ENCODE measurements at regions not wholly inside any gene's neighbourhood (a gene's known extent, or its start where the extent isn't known, plus 50 kb on each side); places are given as distances from the start of the nearest gene placed in this dataset.
"Not testable (repeated sequence)": the region's sequence is repeated elsewhere in the genome, so short reads cannot be mapped to it uniquely, and the experiment has no call there.

DNA sequence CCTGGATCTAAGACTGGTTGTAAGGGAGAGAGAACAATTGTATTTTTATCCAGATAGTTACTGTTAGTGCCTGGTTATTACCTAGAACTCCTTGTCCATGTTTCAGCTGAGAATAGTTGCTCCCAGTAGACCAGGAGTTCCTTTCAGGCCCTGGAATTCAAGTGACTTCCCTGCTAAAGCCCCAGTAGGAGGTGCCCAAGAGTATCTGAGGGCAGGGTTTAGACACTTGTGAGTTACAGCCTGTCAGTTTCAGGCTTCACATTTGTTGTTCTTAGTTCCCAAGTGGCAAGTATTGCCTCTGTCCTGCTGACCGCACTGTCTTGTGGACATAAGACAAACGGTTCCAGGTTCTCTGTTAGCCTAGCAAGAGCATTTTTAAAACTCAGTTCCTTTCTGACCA is 743.9 kb upstream of the SEMA6A start:
- DNase-seq (no peak), ATAC-seq (no peak)
- Mint-ChIP-seq H3K4me1 (no peaks in the 10 kb centered on the region), H3K27me3 (no peaks in the 10 kb centered on the region), H3K9me3 (peaks cover 0 to 3% of the 10 kb centered on the region in 2 donors), H3K4me3 (no peak overlapping the region), H3K27ac (no peak overlapping the region)

DNA sequence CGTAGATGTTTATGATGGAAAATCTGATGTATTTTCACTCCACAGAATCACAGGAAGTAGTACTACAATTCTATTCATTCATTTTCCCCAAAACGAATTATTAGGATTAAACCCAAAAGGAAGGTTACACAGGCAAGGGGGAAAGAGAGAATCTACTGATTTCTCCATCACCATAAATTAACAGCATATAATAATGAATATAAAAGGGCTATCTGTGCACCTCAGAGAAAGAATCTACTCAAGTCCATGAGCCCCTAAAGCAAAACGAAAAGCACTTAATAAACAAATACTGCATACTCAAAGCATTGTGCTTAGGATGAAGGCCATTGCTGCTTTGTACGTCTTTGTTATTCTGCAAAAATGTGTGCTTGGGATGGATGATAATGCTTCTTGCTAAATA is 740.5 kb upstream of the SEMA6A start:
- ATAC-seq (no peak), DNase-seq (no peak)
- H3K27me3 Mint-ChIP-seq: no peaks in the 10 kb centered on the region
- no peak overlapping the region for H3K27ac Mint-ChIP-seq
- no peak overlapping the region for H3K4me3 Mint-ChIP-seq
- H3K4me1 Mint-ChIP-seq: no peaks in the 10 kb centered on the region
- H3K9me3 Mint-ChIP-seq: peaks cover 0 to 3% of the 10 kb centered on the region in 2 donors

DNA sequence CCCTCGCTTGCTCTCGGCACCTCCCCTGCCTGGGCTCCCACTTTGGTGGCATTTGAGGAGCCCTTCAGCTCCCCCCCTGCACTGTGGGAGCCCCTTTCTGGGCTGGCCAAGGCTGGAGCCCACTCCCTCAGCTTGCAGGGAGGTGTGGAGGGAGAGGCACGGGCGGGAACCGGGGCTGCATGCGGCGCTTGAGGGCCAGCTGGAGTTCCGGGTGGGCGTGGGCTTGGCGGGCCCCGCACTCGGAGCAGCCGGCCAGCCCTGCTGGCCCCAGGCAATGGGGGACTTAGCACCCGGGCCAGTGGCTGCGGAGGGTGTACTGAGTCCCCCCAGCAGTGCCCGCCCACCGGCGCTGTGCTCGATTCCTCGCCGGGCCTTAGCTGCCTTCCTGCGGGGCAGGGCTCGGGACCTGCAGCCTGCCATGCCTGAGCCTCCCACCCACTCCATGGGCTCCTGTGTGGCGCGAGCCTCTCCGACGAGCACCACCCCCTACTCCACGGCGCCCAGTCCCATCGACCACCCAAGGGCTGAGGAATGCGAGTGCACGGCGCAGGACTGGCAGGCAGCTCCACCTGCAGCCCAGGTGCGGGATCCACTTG is 730.0 kb upstream of the SEMA6A start:
- H3K27me3 Mint-ChIP-seq, H3K4me3 Mint-ChIP-seq, DNase-seq, H3K4me1 Mint-ChIP-seq, H3K27ac Mint-ChIP-seq, ATAC-seq: not testable (repeated sequence)
- peaks cover 9 to 12% of the 10 kb centered on the region in 2 donors for H3K9me3 Mint-ChIP-seq

DNA sequence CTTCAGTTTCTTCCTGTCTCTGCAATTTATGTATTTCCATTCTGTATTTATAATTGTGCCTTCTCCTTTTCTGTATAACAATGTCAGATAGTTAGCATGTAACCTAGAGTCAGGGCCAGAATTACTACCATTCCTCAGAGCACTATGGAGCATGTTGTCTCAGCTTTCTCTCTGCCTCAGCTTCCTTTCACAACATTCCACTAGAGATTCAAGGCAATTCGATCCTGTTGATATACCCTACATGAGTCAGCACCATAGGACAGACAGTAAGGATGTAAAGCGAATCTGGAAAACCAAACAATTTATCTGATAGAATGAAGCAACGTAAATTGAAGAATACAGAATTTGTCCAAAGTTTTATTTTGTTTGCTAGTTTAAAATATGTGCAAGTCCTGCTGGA is 728.3 kb upstream of the SEMA6A start:
- DNase-seq: no peak
- Mint-ChIP-seq H3K27ac (no peak overlapping the region), H3K4me1 (no peaks in the 10 kb centered on the region), H3K4me3 (no peak overlapping the region), H3K27me3 (no peaks in the 10 kb centered on the region), H3K9me3 (peaks cover 9 to 12% of the 10 kb centered on the region in 2 donors)
- ATAC-seq: no peak

DNA sequence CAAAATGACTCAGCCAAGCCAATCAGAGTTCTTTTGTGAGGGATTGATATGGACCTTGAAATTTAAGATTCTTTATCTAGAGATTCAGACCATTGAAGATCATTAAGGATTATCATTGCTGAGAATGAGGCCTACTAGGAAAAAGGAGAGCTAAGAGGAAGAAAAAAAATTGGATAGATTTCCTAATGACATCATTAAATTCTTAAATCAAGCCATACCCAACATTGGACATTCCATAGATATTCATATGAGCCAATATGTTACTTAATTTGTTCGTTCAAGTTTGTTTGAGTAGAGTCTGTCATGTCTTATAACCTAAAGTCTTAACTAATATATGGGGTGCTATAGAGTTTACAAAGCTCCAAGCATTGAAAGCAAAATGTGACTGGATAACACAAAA is 727.9 kb upstream of the SEMA6A start:
- Mint-ChIP-seq H3K9me3 (peaks cover 9 to 12% of the 10 kb centered on the region in 2 donors), H3K4me1 (no peaks in the 10 kb centered on the region), H3K27me3 (no peaks in the 10 kb centered on the region), H3K4me3 (no peak overlapping the region), H3K27ac (no peak overlapping the region)
- DNase-seq (no peak), ATAC-seq (no peak)

DNA sequence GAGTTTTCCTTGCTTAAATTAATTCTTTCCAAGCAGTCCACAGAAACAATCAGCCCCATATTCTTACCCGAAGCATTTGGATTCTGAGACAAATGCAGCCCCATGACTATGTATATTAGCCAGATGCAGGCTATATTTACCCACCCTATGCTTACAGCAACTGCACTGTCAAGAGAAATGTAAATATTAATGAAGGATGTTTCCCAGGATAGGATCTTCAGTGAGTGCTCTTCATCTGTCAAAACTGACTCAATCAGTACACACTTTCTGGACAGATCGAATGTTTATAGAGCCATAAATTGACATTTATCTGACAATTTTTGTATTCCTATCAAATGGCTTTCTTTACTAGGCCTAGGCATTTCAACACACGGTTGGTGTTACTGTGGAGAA is 725.3 kb upstream of the SEMA6A start:
- H3K27ac Mint-ChIP-seq: no peak overlapping the region
- ATAC-seq: no peak
- H3K4me3 Mint-ChIP-seq: no peak overlapping the region

DNA sequence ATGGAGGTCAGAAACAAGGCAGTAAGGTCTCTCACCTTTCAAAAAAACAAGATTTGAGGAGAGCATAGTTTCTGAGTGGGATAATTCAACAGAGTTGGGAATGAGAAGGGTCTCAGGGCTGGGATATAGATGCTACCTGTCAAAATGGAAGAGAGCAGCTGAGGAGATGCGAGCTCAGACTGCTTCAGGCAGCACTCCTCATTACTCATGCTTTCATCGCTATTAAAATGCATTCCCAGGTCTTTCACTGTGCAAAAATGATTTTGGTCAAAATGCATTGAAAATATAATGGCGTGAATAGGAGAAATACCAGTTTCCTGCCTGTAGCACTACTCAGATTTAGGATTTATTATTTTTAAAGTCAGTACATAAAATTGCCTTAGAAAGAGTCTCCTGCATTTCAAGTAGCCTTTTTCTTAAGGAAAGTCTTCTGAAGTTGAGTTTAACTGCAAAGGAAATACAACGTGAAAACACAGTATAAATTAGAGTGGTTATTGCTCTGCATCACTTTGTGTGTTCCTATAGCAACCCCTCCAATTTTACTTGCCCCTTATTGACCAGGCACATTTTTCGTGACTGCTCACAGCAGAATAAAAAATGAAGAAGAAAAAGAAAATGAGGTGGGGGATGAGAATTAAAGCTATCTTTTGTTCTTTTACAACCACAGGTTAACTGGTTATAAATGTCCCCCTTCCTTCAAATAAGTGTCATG is 724.8 kb upstream of the SEMA6A start:
- Mint-ChIP-seq H3K4me3 (no peak overlapping the region), H3K27me3 (no peaks in the 10 kb centered on the region), H3K9me3 (peaks cover 0 to 15% of the 10 kb centered on the region in 2 donors), H3K4me1 (no peaks in the 10 kb centered on the region), H3K27ac (no peak overlapping the region)
- DNase-seq (no peak), ATAC-seq (no peak)

More for the DNA sequence above, 725.3 kb upstream of the SEMA6A start:
- H3K27me3 Mint-ChIP-seq: no peaks in the 10 kb centered on the region
- H3K4me1 Mint-ChIP-seq: no peaks in the 10 kb centered on the region
- peaks cover 2 to 15% of the 10 kb centered on the region in 2 donors for H3K9me3 Mint-ChIP-seq
- DNase-seq: no peak

DNA sequence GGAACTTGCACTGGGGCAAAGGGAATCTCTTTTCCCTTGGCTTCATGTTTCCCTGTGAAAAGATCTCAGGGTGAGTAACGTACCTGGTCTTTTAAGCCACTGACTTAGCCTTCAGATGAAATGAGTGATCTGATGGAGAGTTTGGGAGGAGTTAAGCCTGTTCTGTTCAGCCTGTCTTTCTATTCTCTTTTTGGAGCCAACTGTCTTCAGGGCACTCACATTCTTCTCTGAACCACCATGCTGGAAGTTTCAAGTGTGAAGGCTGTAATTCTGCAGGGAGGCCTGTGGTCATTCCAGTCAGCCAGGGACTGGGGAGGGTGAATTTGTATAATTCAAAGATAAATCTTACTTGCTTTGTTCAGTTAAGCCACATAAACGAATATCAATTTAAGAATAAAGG is 722.2 kb upstream of the SEMA6A start:
- Mint-ChIP-seq H3K27me3 (no peaks in the 10 kb centered on the region), H3K4me1 (no peaks in the 10 kb centered on the region), H3K4me3 (no peak overlapping the region), H3K27ac (no peak overlapping the region), H3K9me3 (peaks cover 0 to 17% of the 10 kb centered on the region in 2 donors)
- no peak for ATAC-seq
- no peak for DNase-seq

DNA sequence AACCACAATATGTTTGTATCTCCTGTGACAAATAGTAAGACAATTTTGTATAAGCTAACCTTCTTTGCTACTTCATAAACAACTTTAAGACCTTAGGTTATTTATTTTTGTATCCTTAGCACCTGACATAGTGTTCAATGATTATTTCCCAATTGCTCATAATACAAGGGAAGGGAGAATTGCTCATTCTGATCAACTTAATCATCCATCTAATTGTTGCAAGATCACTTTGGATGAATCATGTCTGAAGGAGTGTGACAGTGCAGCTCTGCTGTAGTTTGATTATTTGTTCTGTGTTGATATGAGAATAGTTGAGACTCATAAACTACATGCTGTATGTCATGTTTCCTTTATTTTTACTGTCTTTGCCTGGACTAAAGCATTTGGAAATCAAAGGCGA is 721.3 kb upstream of the SEMA6A start:
- Mint-ChIP-seq H3K27ac (no peak overlapping the region), H3K9me3 (peaks cover 0 to 17% of the 10 kb centered on the region in 2 donors), H3K4me3 (no peak overlapping the region), H3K4me1 (no peaks in the 10 kb centered on the region), H3K27me3 (no peaks in the 10 kb centered on the region)
- no peak for DNase-seq
- no peak for ATAC-seq

DNA sequence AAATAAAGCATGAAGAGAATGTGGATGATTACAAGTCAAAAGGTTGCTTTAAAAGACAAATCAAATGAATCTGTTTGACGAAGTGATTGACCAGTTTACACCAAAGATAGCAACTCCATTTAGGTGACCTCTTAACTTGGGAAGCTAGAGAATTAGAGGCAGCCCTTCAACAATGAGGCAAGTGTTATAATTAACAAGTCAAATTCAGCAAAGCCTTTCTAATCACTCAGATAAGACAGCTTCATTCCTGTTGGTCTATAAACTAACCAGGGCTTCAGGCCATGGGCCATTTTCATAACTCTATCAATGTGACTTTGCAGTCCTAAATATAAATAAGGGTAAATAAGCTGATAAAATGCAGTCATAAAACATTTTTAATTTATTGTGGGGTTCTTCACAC is 712.2 kb upstream of the SEMA6A start:
- Mint-ChIP-seq H3K27ac (no peak overlapping the region), H3K4me1 (no peaks in the 10 kb centered on the region), H3K4me3 (no peak overlapping the region), H3K9me3 (no peaks in the 10 kb centered on the region), H3K27me3 (no peaks in the 10 kb centered on the region)
- no peak for DNase-seq
- no peak for ATAC-seq

DNA sequence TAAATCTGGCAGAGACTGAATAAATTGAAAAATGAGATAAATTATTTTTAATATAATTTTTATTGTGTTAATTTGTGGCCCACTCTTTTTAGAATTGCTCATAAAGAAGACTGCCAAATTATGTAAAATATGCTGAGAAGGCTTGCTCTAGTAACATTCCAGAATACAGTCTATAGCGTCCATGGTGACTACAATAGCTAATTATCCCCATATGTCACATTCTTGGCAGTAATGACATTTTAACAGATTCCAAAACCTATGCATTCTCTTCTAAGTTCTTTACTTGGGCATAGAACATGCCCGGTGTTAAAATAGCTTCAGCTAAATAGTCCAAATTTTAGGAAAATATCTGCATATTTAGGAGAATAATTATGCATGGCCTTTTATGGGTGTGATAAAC is 697.0 kb upstream of the SEMA6A start:
- H3K9me3 Mint-ChIP-seq: peaks cover 0 to 3% of the 10 kb centered on the region in 2 donors
- DNase-seq (no peak), ATAC-seq (no peak)
- no peaks in the 10 kb centered on the region for H3K27me3 Mint-ChIP-seq
- H3K4me1 Mint-ChIP-seq: no peaks in the 10 kb centered on the region
- H3K4me3 Mint-ChIP-seq: no peak overlapping the region
- H3K27ac Mint-ChIP-seq: no peak overlapping the region

DNA sequence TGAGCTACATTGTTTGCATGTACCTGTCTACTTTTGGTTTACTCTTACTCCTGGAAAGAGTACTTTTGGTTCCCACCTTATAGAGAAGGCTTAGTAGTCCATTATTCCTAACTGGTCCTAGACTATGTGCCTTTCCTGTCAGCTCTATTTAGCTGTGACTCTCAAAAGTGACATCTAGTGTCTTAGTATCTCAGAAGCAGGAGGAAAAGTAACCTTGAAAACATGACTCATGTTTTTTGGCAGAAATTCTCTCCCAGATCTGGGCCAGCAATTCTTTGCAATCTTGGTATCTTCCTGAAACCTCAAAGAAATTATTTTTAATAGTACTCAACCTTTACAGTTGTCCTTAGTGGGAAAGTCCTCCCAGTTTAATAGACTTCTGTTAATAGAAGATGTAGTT is 691.7 kb upstream of the SEMA6A start:
- no peaks in the 10 kb centered on the region for H3K27me3 Mint-ChIP-seq
- H3K4me1 Mint-ChIP-seq: no peaks in the 10 kb centered on the region
- no peak for DNase-seq
- no peak for ATAC-seq
- H3K27ac Mint-ChIP-seq: no peak overlapping the region
- H3K4me3 Mint-ChIP-seq: no peak overlapping the region
- peaks cover 5 to 7% of the 10 kb centered on the region in 2 donors for H3K9me3 Mint-ChIP-seq

DNA sequence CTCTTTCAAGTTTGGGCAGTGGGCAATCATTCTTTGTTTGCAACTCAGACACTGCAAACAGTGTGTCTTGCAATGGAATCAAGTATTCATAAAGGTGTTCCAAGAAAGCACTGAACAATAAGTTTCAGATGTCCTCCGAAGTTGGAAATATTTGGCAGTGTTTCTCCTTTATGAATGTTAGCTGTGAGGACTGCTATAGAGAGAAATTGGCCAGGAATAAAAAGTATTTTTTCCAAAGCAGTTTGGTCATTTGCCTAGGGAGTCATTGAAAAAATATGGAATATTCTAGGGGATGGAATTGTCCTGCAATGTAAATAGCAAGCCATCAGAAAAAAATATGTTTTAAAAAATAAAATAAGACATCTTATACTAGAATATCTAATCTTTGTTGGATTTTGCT is 688.6 kb upstream of the SEMA6A start:
- Mint-ChIP-seq H3K27me3 (no peaks in the 10 kb centered on the region), H3K9me3 (peaks cover 5 to 7% of the 10 kb centered on the region in 2 donors), H3K4me1 (no peaks in the 10 kb centered on the region), H3K4me3 (no peak overlapping the region), H3K27ac (no peak overlapping the region)
- no peak for ATAC-seq
- no peak for DNase-seq

DNA sequence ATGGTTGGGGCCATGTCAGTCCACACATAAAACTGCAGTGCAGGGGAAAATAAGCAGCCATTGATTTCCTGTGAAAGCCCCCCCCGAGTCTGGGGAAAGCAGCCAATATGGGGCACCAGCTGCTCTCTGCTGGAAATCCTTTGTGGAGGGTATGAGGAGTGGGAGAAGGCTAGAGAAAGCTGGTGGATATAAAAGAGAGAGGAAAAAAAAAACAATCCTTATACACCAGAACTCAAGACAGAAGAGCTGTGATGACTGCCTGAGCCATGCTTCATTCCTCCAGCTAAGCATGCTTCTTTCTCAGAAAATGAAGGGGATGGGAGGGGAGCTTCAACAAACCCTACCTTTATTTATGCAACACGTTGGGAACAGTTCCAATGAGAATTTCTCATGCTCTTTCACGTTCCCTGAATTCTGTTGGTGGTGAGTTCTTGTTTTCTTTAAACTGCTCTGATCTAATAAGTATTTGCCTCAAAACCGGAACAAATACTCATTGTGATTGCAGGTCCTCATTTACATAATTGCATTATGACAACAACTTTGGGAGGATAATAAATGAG is 688.0 kb upstream of the SEMA6A start:
- DNase-seq (no peak), ATAC-seq (no peak)
- H3K4me1 Mint-ChIP-seq: no peaks in the 10 kb centered on the region
- no peaks in the 10 kb centered on the region for H3K27me3 Mint-ChIP-seq
- no peak overlapping the region for H3K27ac Mint-ChIP-seq
- peaks cover 5 to 7% of the 10 kb centered on the region in 2 donors for H3K9me3 Mint-ChIP-seq
- H3K4me3 Mint-ChIP-seq: no peak overlapping the region

DNA sequence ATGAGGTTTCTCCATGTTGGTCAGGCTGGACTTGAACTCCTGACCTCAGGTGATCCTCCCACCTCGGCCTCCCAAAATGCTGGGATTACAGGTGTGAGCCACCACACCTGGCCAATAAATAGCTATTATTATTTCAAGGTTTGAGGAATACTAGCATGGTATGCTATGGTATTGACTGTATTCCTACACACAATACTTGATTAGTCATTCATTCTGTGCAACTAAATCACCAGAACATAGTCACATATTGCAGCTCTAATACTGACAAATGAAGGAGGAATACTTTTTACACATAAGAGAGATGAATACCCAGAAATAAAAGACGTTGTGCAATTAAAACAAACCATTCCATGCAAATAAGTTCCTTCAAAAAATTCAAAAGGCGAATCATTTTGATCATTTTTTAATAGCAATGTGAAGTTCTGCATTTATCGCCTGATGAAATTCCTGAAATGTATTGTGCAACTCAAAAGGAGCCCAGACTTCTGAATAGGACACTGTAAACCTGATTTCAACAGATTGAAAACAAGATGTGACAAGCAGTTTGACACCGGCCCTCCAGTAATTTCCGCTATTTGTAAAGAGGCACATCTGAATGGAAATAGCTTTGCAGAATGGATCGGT is 687.4 kb upstream of the SEMA6A start:
- Mint-ChIP-seq H3K4me1 (no peaks in the 10 kb centered on the region), H3K27ac (no peak overlapping the region), H3K4me3 (no peak overlapping the region), H3K9me3 (peaks cover 5 to 7% of the 10 kb centered on the region in 2 donors), H3K27me3 (no peaks in the 10 kb centered on the region)
- no peak for DNase-seq
- no peak for ATAC-seq

Measured in stimulated activated naive CD8-positive, alpha-beta T cell treated with anti-CD3 and anti-CD28 coated beads, Interleukin-15, amount 100 ng/mL, for 72 hours (primary cell).